ENCODE measurements at regions not wholly inside any gene's neighbourhood (a gene's known extent, or its start where the extent isn't known, plus 50 kb on each side); places are given as distances from the start of the nearest gene placed in this dataset.

DNA sequence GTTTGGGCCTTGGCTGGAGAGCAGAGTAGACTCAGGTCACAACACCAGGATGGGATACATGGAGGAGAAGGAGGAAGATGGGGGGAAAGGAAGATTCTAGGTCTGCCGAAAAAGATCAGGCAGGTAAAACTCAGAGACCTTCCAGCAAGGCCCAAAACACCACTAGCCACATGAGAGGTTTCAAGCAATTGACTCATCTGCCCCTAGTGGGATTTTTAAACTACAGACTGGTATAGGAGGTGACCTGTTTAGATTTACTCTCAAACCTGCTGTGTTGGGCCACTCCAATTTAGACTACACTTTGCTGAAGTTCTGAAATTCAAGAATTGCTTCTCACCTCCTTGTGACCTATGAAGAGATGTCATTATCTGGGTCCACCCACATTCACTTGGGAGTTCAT is 236.9 kb upstream of the SASH1 start:
- TF ChIP-seq CTCF (IDR thresholded peaks at IDR 0.05; ENCODE audit: insufficient read depth, low read depth, low read length): no peak
- no peak for TF ChIP-seq EZH2 (IDR thresholded peaks at IDR 0.05; ENCODE audit: insufficient read depth, low read length)

All from astrocyte (in vitro differentiated cells and primary cell).